HL-60 (cell line): ENCODE measurements at regions not wholly inside any gene's neighbourhood (a gene's known extent, or its start where the extent isn't known, plus 50 kb on each side); places are given as distances from the start of the nearest gene placed in this dataset.

Experiments used
- DNase-seq, 2 experiments: peaks; one replicate each; pipeline ENCODE4 v3.0.0-alpha.2; 2010 to 2020; ENCODE audit warnings: low read depth in 1 of 2, low spot score in 1 of 2
- H3K27ac ChIP-seq: fragments of 250-450 bp; sonication (Bioruptor Pico); replicated peaks from 2 replicates; pipeline ENCODE4 v1.5.1; 2020; ENCODE audit warnings: mild to moderate bottlenecking, moderate library complexity
- H3K27me3 ChIP-seq: fragments of 250-450 bp; sonication (Bioruptor Pico); 2 replicates; pipeline ENCODE4 v1.5.1; 2021; ENCODE audit warnings: mild to moderate bottlenecking, moderate library complexity; ENCODE audit not compliant: insufficient read depth, poor library complexity, severe bottlenecking
- H3K4me3 ChIP-seq: replicated peaks from 2 replicates; pipeline ENCODE4 v1.5.1; 2011; ENCODE audit warnings: mild to moderate bottlenecking, control low read depth, low read length; ENCODE audit not compliant: insufficient read depth
- CTCF ChIP-seq: IDR thresholded peaks from one replicate; pipeline ENCODE4 v1.5.1; 2011; ENCODE audit warnings: low read length, control low read depth, inconsistent platforms; ENCODE audit not compliant: insufficient read depth
- GABPA ChIP-seq: IDR thresholded peaks from 2 replicates; pipeline ENCODE4 v1.6.1; 2012; ENCODE audit warnings: low read depth
- POLR2AphosphoS5 ChIP-seq: IDR thresholded peaks from 2 replicates; pipeline ENCODE4 v1.6.1; 2012; ENCODE audit warnings: low read depth
- SPI1 ChIP-seq: IDR thresholded peaks from 2 replicates; pipeline ENCODE4 v1.6.1; 2012; ENCODE audit warnings: low read depth, mild to moderate bottlenecking, borderline replicate concordance
- TF ChIP-seq, protein P1 (sequence below): IDR thresholded peaks from 2 replicates; pipeline ENCODE4 v1.6.1; 2012; ENCODE audit warnings: low read depth; ENCODE audit not compliant: insufficient replicate concordance

DNA sequence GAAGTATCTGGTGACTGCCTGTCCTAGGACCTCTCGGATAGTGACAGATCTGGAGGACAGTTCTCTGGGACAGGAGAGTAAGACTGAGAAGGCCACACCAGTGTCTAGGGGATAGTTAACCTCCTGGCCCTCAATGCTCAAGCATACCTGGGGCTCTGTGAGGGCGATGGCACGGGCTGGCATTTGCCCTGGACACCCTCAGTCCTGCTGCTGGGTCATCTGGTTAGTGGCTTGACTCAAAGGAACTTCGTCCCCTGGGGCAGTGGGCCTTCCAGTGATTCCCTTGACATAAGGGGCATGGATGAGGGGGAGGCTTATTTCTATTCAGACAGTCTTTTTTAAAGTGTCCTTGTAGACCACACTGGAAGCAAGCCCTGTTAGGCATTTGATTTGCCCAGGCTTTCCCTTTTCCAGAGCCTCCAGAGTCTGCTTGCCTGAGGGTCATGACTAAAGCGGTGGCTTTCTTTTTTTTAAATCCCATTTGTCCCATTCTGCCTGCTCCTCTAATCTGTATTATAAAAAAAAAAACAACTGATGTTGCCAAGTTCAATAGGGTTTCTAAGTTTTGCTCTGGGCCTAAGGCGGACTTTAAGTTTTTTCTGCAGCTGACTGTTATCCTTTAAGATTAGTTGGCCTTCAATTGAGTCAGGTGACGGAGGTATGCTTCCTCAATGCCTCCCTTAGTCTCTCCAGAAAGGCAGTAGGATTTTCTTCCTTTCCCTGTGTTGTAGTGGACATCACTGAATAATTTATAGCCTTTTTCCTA, 2083.5 kb upstream of the C9orf72 start:
- no peaks in the 10 kb centered on the region for H3K27me3 ChIP-seq
- no peak for TF ChIP-seq GABPA
- TF ChIP-seq SPI1, result no peak
- no peak overlapping the region for H3K27ac ChIP-seq
- DNase-seq, result no peak
- no peak overlapping the region for H3K4me3 ChIP-seq

GRCh38 chr9:29657821-29658220, 2084.5 kb upstream of the C9orf72 start:
- Histone ChIP-seq H3K27me3 (no peaks in the 10 kb centered on the region), H3K27ac (no peak overlapping the region), H3K4me3 (no peak overlapping the region)
- no peak for DNase-seq
- no peak for TF ChIP-seq SPI1
- TF ChIP-seq POLR2AphosphoS5, result no peak
- TF ChIP-seq, protein P1, sequence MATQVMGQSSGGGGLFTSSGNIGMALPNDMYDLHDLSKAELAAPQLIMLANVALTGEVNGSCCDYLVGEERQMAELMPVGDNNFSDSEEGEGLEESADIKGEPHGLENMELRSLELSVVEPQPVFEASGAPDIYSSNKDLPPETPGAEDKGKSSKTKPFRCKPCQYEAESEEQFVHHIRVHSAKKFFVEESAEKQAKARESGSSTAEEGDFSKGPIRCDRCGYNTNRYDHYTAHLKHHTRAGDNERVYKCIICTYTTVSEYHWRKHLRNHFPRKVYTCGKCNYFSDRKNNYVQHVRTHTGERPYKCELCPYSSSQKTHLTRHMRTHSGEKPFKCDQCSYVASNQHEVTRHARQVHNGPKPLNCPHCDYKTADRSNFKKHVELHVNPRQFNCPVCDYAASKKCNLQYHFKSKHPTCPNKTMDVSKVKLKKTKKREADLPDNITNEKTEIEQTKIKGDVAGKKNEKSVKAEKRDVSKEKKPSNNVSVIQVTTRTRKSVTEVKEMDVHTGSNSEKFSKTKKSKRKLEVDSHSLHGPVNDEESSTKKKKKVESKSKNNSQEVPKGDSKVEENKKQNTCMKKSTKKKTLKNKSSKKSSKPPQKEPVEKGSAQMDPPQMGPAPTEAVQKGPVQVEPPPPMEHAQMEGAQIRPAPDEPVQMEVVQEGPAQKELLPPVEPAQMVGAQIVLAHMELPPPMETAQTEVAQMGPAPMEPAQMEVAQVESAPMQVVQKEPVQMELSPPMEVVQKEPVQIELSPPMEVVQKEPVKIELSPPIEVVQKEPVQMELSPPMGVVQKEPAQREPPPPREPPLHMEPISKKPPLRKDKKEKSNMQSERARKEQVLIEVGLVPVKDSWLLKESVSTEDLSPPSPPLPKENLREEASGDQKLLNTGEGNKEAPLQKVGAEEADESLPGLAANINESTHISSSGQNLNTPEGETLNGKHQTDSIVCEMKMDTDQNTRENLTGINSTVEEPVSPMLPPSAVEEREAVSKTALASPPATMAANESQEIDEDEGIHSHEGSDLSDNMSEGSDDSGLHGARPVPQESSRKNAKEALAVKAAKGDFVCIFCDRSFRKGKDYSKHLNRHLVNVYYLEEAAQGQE, result no peak

GRCh38 chr9:29659014-29659413, 2085.7 kb upstream of the C9orf72 start:
- TF ChIP-seq CTCF (no peak), GABPA (no peak), SPI1 (no peak), POLR2AphosphoS5 (no peak)
- TF ChIP-seq, protein P1, result no peak
- no peak for DNase-seq
- Histone ChIP-seq H3K27ac (no peak overlapping the region), H3K27me3 (no peaks in the 10 kb centered on the region), H3K4me3 (no peak overlapping the region)

- TF ChIP-seq, protein P1, result no peak
- TF ChIP-seq CTCF, result no peak
- no peak for DNase-seq
- Histone ChIP-seq H3K27me3 (no peaks in the 10 kb centered on the region), H3K4me3 (no peak overlapping the region), H3K27ac (no peak overlapping the region)
Measured at GRCh38 chr9:29659736-29660135, 2086.5 kb upstream of the C9orf72 start.
